ENCODE measurements at regions not wholly inside any gene's neighbourhood (a gene's known extent, or its start where the extent isn't known, plus 50 kb on each side); places are given as distances from the start of the nearest gene placed in this dataset.

GRCh38 chr4:158079661-158080060 is 93.2 kb downstream of the GASK1B start:
- no peak for TF ChIP-seq TAF1 (IDR thresholded peaks at IDR 0.05; ENCODE audit: borderline replicate concordance, low read depth, low read length)
- no peak for TF ChIP-seq EZH2phosphoT487 (IDR thresholded peaks at IDR 0.05; ENCODE audit: borderline replicate concordance, low read depth)
- no peak for TF ChIP-seq GATA2 (CRISPR knock-in tag; IDR thresholded peaks at IDR 0.05)
- no peak for TF ChIP-seq FOXJ3 (CRISPR knock-in tag; IDR thresholded peaks at IDR 0.05)
- no peak for TF ChIP-seq IRF3 (IDR thresholded peaks at IDR 0.05; ENCODE audit: low read depth, low read length)
- TF ChIP-seq CTCF (IDR thresholded peaks at IDR 0.05) = no peak
- TF ChIP-seq MXI1 (IDR thresholded peaks at IDR 0.05; ENCODE audit: low read depth, low read length) = no peak
- TF ChIP-seq EP300 (IDR thresholded peaks at IDR 0.05; ENCODE audit: borderline replicate concordance in 1 of 2, low read depth in 1 of 2, low read length in 1 of 2) = no peak
